ENCODE measurements at regions not wholly inside any gene's neighbourhood (a gene's known extent, or its start where the extent isn't known, plus 50 kb on each side); places are given as distances from the start of the nearest gene placed in this dataset.

GRCh38 chr2:206378835-206379234, 64.5 kb upstream of the ADAM23 start:
- TF ChIP-seq POLR2AphosphoS5 (IDR thresholded peaks at IDR 0.05; ENCODE audit: low read depth) (no peak), CTCF (conservative IDR thresholded peaks at IDR 0.05; ENCODE audit: low read depth in 2 of 2) (no peak), EZH2 (IDR thresholded peaks at IDR 0.05; ENCODE audit: low read depth, unreplicated experiment) (no peak), EZH2phosphoT487 (IDR thresholded peaks at IDR 0.05; ENCODE audit: unreplicated experiment) (no peak), CREB1 (CRISPR knock-in tag; IDR thresholded peaks at IDR 0.05; ENCODE audit: low read depth) (no peak), REST (IDR thresholded peaks at IDR 0.05; ENCODE audit: unreplicated experiment) (no peak), JUNB (IDR thresholded peaks at IDR 0.05; ENCODE audit: unreplicated experiment) (no peak), NANOG (IDR thresholded peaks at IDR 0.05; ENCODE audit: borderline replicate concordance) (no peak), ETS1 (IDR thresholded peaks at IDR 0.05) (no peak), ZNF114 (CRISPR knock-in tag; IDR thresholded peaks at IDR 0.05) (no peak), ZNF462 (CRISPR knock-in tag; IDR thresholded peaks at IDR 0.05) (no peak)

Data from GM23338 (cell line).